ENCODE measurements at regions not wholly inside any gene's neighbourhood (a gene's known extent, or its start where the extent isn't known, plus 50 kb on each side); places are given as distances from the start of the nearest gene placed in this dataset.

DNA sequence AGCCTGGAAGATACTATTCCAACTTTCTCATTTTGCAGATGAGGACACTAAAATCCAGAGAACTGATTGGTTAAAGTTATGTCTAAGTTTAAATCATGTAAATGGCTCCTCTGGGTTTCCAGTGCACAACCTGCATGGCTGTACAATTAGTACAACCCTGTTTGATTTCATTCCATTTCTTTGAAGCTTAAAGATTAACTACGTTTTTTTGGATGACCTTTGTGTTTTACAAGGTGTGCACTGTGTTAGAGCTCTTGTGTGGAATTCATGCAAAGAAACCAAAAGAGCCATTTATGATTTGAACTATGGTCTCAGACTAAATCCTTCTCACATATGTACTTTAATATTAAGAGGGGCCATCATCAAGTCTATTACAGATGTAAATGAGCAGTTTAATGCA lies 149.5 kb downstream of the TMEM168 start (continued):
- TF ChIP-seq TCF15 (CRISPR knock-in tag; IDR thresholded peaks at IDR 0.05) = no peak
- no peak for TF ChIP-seq ZNF239 (CRISPR knock-in tag; IDR thresholded peaks at IDR 0.05)

DNA sequence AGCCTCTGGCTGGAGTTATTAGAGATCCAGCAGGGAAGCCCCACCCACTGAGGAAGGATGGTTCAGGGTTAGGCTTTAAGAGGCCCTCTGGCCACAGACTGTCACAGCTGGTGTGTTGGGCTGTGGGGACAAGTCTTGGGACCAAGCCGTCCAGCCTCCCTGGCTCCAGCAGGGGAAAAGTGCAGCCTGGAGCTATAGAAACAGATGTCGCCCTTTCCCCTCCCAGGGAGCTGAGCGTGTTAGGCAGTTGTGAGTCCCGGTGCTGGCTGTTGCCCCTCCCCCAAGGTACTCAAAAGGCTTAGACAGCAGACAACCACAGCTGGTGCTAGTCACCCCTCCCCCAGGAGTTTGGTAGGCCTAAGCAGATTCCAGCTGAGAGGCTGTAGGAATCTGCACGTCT lies 143.4 kb downstream of the TMEM168 start:
- intact Hi-C loops (cut with micrococcal nuclease) (no loop called here), in situ Hi-C loops (cut with MboI) (no loop called here)
- Histone ChIP-seq H4K20me1 (replicated peaks; ENCODE audit: control insufficient read depth, insufficient read depth, low read length) (no peaks in the 10 kb centered on the region), H3K9ac (ENCODE audit: insufficient read depth in 1 of 2, low read depth in 2 of 2, low read length in 2 of 2) (no peak overlapping the region; a peak in 1 of 4 replicates), H3K4me3 (no peak overlapping the region), H3K27me3 (ENCODE audit: control insufficient read depth in 2 of 2, insufficient read depth in 2 of 2, low read length in 2 of 2) (no peaks in the 10 kb centered on the region; a peak in 1 of 5 replicates), H3K9me3 (replicated peaks; ENCODE audit: control insufficient read depth, insufficient read depth, low read depth, low read length) (no peaks in the 10 kb centered on the region), H3K9me1 (ENCODE audit: control insufficient read depth, insufficient read depth, low read length) (no peaks in the 10 kb centered on the region), H3K4me2 (ENCODE audit: insufficient read depth, low read length) (no peak overlapping the region), H3K79me2 (ENCODE audit: control insufficient read depth, insufficient read depth, low read length) (no peaks in the 10 kb centered on the region), H3K4me1 (replicated peaks in 1 of 2; ENCODE audit: control insufficient read depth in 2 of 2, insufficient read depth in 2 of 2, low read length in 2 of 2) (no peaks in the 10 kb centered on the region), H3K36me3 (ENCODE audit: control insufficient read depth, insufficient read depth, low read length) (no peaks in the 10 kb centered on the region), H2AFZ (ENCODE audit: low read depth, low read length) (no peak overlapping the region), H3K27ac (ENCODE audit: extremely low read depth, low read depth, low read length) (no peak overlapping the region)
- peak; percentile 52; the same call in 1 of the 3 replicates for ATAC-seq
- FAIRE-seq = no peak
- TF ChIP-seq SIRT6 (IDR thresholded peaks at IDR 0.05; ENCODE audit: low read depth, low read length) (no peak), LCOR (CRISPR knock-in tag; IDR thresholded peaks at IDR 0.05) (no peak), ZBED1 (IDR thresholded peaks at IDR 0.05) (no peak), ZNF717 (CRISPR knock-in tag; IDR thresholded peaks at IDR 0.05) (no peak), ELF2 (CRISPR knock-in tag; IDR thresholded peaks at IDR 0.05) (no peak), HES1 (IDR thresholded peaks at IDR 0.05; ENCODE audit: low read depth) (no peak), PPARD (CRISPR knock-in tag; IDR thresholded peaks at IDR 0.05) (no peak), MAZ (CRISPR knock-in tag; conservative IDR thresholded peaks at IDR 0.05 in 1 of 2, IDR thresholded peaks at IDR 0.05 in 1 of 2) (no peak), ZNF695 (CRISPR knock-in tag; IDR thresholded peaks at IDR 0.05) (no peak), ZNF707 (CRISPR knock-in tag; conservative IDR thresholded peaks at IDR 0.05) (no peak), MYC (IDR thresholded peaks at IDR 0.05; ENCODE audit: low read depth, low read length) (no peak), MYC (CRISPR knock-in tag; IDR thresholded peaks at IDR 0.05; ENCODE audit: borderline replicate concordance, low read depth) (no peak), CREB3L1 (IDR thresholded peaks at IDR 0.05; ENCODE audit: borderline replicate concordance, low read depth) (no peak), MNT (conservative IDR thresholded peaks at IDR 0.05) (no peak), MTA3 (IDR thresholded peaks at IDR 0.05; ENCODE audit: borderline replicate concordance) (no peak), ZNF274 (IDR thresholded peaks at IDR 0.05; ENCODE audit: borderline replicate concordance, low read depth, low read length) (no peak), KHSRP (IDR thresholded peaks at IDR 0.05) (no peak)
- ChIA-PET CTCF (ENCODE audit: low intra/inter-chr PET ratio) (no interaction called here), POLR2A (interaction anchor here (0.6 kb wide), 2 partner anchors 29 to 405 kb away, joined by 3 read pairs; no protein-coding TSS in a partner anchor)
- BruUV-seq (replicated peaks) = no TSS peak
- DNase-seq (ENCODE audit: extremely low read depth in 1 of 4, low spot score in 3 of 4) = peak in 1 of 4 experiments; percentile 25
- 2% methylated on average over 5 of the region's 5 CpGs for WGBS (ENCODE audit: insufficient coverage, low coverage, missing lambda C conversion rate)
